ENCODE measurements at regions not wholly inside any gene's neighbourhood (a gene's known extent, or its start where the extent isn't known, plus 50 kb on each side); places are given as distances from the start of the nearest gene placed in this dataset.
"Not testable (repeated sequence)": the region's sequence is repeated elsewhere in the genome, so short reads cannot be mapped to it uniquely, and the experiment has no call there.

GRCh38 chr2:87524619-87525188 lies 223.2 kb upstream of the PLGLB2 start:
- DNase-seq: not testable (repeated sequence)

DNA sequence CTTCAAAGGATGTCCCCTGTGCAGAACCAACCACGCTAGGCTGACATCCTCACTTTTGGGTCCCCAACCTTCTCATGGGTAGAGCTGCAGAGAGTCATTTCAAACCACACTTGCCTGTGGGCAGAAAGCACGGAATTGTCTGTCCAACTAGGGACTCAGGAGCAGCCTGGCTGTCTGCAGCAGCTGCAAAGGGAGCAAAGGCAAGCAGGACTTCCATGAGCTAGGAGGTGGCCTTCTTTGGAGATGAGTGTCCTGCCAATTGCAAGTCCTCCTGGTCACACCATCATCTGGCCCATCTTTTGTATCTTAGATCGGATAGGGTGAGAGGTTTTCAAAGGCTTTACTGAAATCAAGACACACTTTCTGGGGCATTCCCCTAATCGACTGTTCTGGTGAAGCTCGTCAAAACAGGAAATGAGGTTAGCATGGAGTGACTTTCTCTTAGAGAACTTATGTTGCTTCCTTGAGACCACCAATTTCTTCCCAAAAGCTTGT lies 222.3 kb upstream of the PLGLB2 start:
- DNase-seq: peak; percentile 64

DNA sequence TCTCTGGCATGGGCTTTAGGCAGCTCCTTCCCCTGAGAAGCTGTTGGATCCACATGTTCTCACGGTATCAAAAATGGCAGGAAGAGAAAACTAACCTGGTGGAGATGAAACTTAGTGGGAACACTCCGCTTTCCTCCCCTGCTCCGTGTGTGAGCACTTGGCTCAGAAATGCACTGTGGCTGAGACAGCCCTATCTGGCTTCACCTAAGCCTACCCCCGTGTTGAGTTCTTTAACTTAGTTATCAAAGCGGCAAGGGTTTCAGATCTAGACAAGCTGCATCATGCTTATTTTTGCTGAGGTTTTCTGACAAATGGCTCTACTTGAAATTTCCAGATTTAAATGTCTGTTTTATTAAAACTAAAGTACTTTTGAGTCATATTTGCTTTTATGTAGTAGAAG lies 221.6 kb upstream of the PLGLB2 start:
- DNase-seq: not testable (repeated sequence)

DNA sequence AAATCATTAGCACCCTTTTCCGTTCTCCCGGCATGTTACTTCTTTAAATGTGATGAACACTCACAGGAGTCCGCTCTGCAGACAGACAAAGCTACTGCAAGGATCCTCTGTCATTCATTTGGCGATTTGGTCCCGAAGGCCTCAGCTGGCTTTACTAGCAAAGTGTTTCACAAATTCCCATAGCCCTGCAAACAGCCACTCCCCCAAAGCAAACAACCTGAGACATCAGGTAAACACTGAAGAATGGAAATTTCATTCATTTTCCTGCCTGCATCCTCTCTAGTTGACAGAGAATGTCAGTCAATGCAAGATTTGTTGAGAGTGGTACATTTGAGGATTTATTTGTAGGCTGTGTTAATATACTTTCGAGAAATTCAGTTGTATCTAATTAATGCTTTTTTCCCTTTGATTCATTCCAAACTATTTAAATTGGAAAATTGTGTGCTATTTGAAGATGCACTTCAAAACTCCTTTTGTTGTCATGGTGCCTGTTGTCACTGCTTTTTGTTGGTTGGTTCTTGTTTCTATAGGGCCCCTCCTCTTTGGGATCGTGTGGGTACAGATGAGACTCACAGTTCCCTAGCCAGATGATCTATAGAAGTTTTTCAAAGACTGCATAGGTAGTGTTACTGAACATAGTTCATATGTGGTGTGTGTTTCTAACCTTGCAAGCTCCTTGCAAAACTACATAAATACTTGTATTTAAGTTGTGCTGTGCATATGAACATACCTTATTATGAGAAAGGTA lies 215.7 kb upstream of the PLGLB2 start:
- not testable (repeated sequence) for DNase-seq

- DNase-seq: not testable (repeated sequence)
These were observed 214.3 kb upstream of the PLGLB2 start for GRCh38 chr2:87533390-87534272.

- DNase-seq: not testable (repeated sequence)
These were observed 213.5 kb upstream of the PLGLB2 start for GRCh38 chr2:87534273-87534889.

GRCh38 chr2:87536427-87536826 lies 211.5 kb upstream of the PLGLB2 start:
- not testable (repeated sequence) for DNase-seq

- DNase-seq: not testable (repeated sequence)
These were observed 210.6 kb upstream of the PLGLB2 start for GRCh38 chr2:87537251-87537671.

GRCh38 chr2:87538268-87538667 lies 209.6 kb upstream of the PLGLB2 start:
- DNase-seq: not testable (repeated sequence)

- DNase-seq: not testable (repeated sequence)
These were observed 208.5 kb upstream of the PLGLB2 start for GRCh38 chr2:87539151-87539943.

DNA sequence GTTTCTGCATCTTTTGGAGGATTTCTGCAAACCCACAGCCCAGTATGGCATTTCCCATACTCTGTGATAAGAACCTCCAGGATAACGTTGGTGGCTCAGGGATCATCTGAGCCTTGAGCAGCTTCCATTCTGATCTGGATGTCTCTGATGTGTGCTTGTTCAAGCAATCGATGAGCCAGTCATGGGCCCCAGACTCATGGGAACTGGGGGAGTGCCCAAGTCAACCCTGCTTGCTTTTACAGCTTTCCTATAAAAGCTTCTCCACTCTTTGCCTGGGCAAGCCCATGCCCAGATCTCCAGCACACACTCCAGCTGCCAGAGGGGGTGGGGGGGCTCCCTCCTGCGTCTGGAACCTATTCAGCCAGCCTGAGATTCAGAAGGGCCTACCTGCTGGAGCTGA lies 207.6 kb upstream of the PLGLB2 start:
- DNase-seq: not testable (repeated sequence)

GRCh38 chr2:87542599-87543174 lies 205.2 kb upstream of the PLGLB2 start:
- DNase-seq: peak; percentile 46

GRCh38 chr2:87543797-87544196 lies 204.1 kb upstream of the PLGLB2 start:
- DNase-seq: not testable (repeated sequence)

DNA sequence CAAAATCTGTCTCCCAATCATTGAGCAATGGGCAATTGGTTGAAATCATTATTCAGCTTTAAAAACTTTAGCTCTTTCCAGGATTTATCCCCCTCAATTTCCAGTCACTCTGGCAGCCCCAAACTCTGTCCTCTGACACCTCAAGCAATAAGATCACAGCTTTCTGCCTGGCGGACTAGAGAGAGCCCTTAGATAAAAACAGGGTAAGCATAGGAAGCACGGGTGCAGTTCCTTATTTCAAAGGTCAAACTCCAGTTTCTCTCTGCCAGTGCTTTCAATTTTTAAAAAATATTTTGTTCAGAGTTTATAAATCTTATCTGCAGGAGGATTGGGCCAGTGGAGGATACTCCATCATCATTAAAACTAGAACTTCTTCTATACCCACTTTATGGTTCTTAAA lies 200.8 kb upstream of the PLGLB2 start:
- not testable (repeated sequence) for DNase-seq

DNA sequence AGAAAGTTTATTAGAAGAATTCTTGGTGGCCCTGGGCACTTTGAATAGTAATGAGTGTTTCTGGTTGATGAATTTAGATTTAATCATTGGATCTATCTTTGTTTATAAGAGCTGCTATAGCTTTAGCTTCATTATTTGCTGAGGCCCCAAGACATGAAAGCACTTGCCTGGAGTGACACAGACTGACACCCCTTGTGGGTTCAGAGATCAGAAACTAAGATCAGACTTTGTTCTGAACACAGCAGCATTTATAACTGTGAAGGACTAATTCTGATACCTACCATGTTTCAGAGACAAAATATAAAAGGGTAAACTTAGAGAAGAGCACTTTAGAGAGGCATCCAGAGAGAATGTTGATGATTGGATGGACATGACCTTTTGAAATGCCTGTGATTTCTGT lies 199.9 kb upstream of the PLGLB2 start:
- DNase-seq: not testable (repeated sequence)

GRCh38 chr2:87548681-87549536 lies 199.0 kb upstream of the PLGLB2 start:
- not testable (repeated sequence) for DNase-seq

DNA sequence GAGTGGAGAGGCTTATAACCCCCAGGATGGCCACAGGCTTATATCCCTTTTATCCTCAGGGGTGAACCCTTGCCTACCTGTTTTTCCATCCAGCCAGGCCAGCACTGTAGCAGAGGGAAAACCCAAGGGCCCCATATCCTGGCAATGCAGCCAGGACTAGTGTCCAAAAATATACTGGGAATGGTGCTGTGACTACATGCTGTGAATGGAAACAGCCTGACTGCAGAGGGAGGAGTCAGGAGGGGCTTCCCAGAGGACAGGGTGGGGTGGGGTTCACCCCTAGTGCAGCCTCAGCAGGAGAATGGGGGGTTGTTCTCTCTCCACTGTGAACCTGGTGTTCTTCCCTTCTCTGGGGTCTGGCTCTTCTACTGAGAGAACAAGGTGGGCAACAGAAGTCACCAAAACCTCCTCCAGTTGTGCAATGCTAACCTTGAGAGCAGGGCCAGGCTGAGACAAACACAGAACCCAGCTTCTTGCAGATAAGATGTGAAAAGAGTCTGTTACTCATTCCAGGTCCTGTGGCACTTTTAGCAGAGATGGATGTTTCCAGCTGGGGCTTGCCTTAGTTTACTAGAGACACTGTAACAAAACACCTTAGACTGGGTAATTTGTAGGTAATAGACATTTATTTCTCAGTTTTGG lies 198.2 kb upstream of the PLGLB2 start:
- DNase-seq: not testable (repeated sequence)

- DNase-seq: not testable (repeated sequence)
These were observed 193.2 kb upstream of the PLGLB2 start for GRCh38 chr2:87554678-87555077.

DNA sequence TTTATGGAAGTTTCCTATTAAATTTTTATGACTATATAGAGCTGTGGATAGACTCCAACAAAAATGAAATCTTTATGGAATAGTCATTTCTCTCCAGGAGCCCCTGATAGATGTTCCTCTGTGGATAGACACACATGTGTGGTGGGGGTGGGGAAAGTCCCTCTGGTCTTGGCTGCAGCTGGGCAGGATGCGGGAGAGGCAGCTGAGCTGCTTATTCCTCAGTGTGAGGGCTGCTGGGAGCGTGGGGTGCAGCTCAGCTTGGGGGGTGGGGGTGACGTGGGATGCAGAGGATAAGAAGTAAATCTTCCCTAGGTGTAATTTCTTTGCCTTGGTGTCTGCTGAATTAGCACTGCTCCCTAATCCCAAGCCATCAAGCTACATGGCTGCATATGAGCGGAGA lies 192.8 kb upstream of the PLGLB2 start:
- not testable (repeated sequence) for DNase-seq

DNA sequence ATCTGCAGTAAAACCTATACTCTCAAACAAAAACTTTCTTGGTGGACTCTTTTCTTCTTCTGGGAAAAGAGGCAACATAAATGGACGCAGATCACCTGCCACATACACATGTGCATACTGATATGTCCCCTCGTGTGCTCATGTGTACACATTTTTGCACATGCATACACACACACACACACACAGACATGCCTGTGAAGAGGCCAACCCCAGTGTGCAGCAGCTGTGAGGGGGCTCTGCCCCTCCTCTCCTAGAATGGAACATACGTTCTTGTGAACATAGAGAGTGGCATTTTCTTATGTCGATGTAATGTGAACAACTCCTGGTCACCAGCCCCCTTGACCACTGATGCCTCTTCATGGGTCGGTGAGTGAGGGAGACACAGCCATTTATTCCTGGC lies 188.9 kb upstream of the PLGLB2 start:
- DNase-seq: not testable (repeated sequence)
